ENCODE measurements at regions not wholly inside any gene's neighbourhood (a gene's known extent, or its start where the extent isn't known, plus 50 kb on each side); places are given as distances from the start of the nearest gene placed in this dataset.

GRCh38 chr13:111506621-111507020 is 186.2 kb downstream of the TEX29 start:
- no peak for TF ChIP-seq CTCF (IDR thresholded peaks at IDR 0.05; ENCODE audit: low read depth, low read length)
- no peak overlapping the region for H3K4me3 ChIP-seq (ENCODE audit: low read depth, low read length)

- H3K4me3 ChIP-seq (ENCODE audit: low read depth, low read length): no peak overlapping the region
- no peak for TF ChIP-seq CTCF (IDR thresholded peaks at IDR 0.05; ENCODE audit: low read depth, low read length)
These were observed 187.9 kb downstream of the TEX29 start for GRCh38 chr13:111508164-111508870.

DNA sequence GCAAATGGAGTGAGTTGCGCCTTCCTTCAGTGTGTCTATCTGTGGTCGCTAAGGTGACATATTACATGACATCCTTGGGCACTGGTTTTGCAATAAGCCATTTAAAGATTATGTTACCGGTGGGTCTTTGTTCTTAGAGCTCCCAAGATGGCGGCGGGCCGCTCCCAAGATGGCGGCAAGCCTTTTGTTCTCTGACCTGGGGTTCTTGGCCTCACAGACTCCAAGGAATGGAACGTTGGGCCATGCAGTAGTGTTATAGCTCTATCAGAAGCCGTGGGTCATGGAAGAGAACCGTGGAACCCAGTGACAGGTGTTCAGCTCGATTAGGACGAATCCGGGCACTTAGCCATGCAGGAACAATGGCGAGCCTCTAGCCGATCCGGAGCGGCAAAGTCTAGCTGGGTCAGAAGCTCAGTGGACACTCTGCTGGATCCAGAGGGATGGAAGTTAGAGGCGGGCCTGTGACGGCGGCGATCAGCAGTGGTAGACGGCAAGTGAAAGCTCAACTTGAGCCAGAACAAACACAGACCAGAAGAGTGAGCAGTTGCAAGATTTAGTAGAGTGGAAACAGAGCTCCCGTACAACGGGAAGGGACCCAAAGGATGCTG is 188.6 kb downstream of the TEX29 start:
- H3K4me3 ChIP-seq (ENCODE audit: low read depth, low read length): no peak overlapping the region
- no peak for TF ChIP-seq CTCF (IDR thresholded peaks at IDR 0.05; ENCODE audit: low read depth, low read length)

- no peak for TF ChIP-seq CTCF (IDR thresholded peaks at IDR 0.05; ENCODE audit: low read depth, low read length)
These were observed 190.2 kb downstream of the TEX29 start for GRCh38 chr13:111510502-111511218.

GRCh38 chr13:111511219-111511732 is 190.8 kb downstream of the TEX29 start:
- H3K4me3 ChIP-seq (ENCODE audit: low read depth, low read length): no peak overlapping the region
- no peak for TF ChIP-seq CTCF (IDR thresholded peaks at IDR 0.05; ENCODE audit: low read depth, low read length)

More at GRCh38 chr13:111510502-111511218, 190.2 kb downstream of the TEX29 start:
- H3K4me3 ChIP-seq (ENCODE audit: low read depth, low read length): no peak overlapping the region

DNA sequence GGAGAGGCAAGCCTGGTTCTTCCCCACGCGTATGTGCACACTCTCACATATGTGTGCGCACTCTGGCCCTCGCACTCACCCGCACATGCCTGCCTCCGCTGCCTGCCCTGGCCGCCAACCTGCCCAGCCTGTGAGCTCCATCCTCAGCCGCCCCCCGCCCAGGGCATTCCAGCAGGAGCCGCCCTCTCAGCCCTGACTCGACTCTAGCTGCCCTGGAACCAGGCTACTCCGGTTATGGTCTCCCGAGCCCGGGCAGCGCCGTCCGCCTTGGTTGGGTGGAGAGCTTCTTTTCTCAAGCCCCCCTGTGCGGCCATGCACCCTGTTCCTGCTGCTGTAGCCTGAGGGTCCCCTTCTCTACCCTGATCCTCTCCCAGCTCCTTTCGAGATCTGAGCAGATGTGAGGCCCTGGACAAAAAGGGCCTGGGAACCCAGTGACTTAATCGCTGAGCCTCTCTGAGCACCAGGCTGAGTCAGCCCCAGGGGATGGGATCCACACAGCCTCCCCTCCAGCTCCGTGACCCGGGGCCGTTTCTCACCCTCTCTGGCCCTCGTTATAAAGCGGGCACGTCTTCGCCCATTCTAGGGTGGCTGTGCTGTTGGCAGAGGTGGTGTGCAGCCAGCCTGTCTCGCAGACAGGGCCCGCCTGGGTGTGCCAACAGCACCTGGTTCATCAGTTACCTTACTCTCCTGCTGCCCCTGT is 191.5 kb downstream of the TEX29 start:
- H3K4me3 ChIP-seq (ENCODE audit: low read depth, low read length): no peak overlapping the region
- TF ChIP-seq CTCF (IDR thresholded peaks at IDR 0.05; ENCODE audit: low read depth, low read length): no peak

All from WI38 (cell line).